ENCODE measurements at regions not wholly inside any gene's neighbourhood (a gene's known extent, or its start where the extent isn't known, plus 50 kb on each side); places are given as distances from the start of the nearest gene placed in this dataset.

DNA sequence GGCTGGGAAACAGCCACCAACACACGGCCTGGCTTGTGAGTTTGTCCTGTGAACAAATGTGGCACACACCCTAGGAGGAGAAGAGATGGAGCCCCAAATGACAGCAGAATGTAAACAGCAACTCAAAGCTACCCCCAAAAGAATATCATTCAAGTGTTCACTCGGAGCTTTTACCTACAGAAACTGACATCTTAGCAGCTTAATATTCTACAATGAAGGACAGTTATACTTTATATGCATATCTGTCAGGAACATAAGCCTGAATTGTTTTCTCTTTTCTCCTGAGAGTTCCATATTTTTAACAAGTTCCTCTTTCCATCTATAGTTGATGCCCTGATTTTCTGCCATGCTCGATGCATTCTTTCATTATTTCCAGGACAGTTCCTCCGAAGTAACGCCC lies 566.0 kb upstream of the MAP3K7 start:
- TF ChIP-seq GATA2 (IDR thresholded peaks at IDR 0.05; ENCODE audit: low read depth, low read length) (no peak), GATA3 (IDR thresholded peaks at IDR 0.05; ENCODE audit: low read depth, low read length) (no peak)
